Parathyroid adenoma (tissue), 2 donors: ENCODE measurements at regions not wholly inside any gene's neighbourhood (a gene's known extent, or its start where the extent isn't known, plus 50 kb on each side); places are given as distances from the start of the nearest gene placed in this dataset.

ENCODE experiments used
- H2AFZ ChIP-seq: fragments of 300-600 bp; sonication (generic); one replicate; pipeline ENCODE4 v1.7.0; 2017; ENCODE audit warnings: antibody characterized with exemption, mild to moderate bottlenecking
- H3K27ac ChIP-seq: fragments of 300-600 bp; sonication (generic); one replicate; pipeline ENCODE4 v1.7.0; 2017
- H3K27me3 ChIP-seq: fragments of 300-600 bp; sonication (generic); one replicate; pipeline ENCODE4 v1.7.0; 2017; ENCODE audit warnings: low read length; ENCODE audit not compliant: control insufficient read depth, insufficient read depth
- H3K36me3 ChIP-seq: fragments of 300-600 bp; sonication (generic); one replicate; pipeline ENCODE4 v1.7.0; 2017; ENCODE audit warnings: low read length; ENCODE audit not compliant: control insufficient read depth, insufficient read depth
- H3K4me1 ChIP-seq: fragments of 300-600 bp; sonication (generic); one replicate; pipeline ENCODE4 v1.7.0; 2017; ENCODE audit warnings: control low read depth
- H3K4me2 ChIP-seq: fragments of 300-600 bp; sonication (generic); one replicate; pipeline ENCODE4 v1.7.0; 2017; ENCODE audit warnings: low read length
- H3K4me3 ChIP-seq: fragments of 300-600 bp; sonication (generic); one replicate; pipeline ENCODE4 v1.7.0; 2017; ENCODE audit warnings: low read depth, low read length
- H3K79me2 ChIP-seq: fragments of 300-600 bp; sonication (generic); one replicate; pipeline ENCODE4 v1.7.0; 2017; ENCODE audit warnings: control low read depth
- H3K9ac ChIP-seq: fragments of 300-600 bp; sonication (generic); one replicate; pipeline ENCODE4 v1.7.0; 2017; ENCODE audit warnings: mild to moderate bottlenecking
- H3K9me3 ChIP-seq: fragments of 300-600 bp; sonication (generic); one replicate; pipeline ENCODE4 v1.7.0; 2017; ENCODE audit warnings: low read length; ENCODE audit not compliant: control insufficient read depth
- TF ChIP-seq, protein P1 (sequence below): fragments of 300-600 bp; sonication (generic); IDR thresholded peaks from one replicate; pipeline ENCODE4 v1.7.0; 2017; ENCODE audit warnings: antibody characterized with exemption, mild to moderate bottlenecking
- donor health status: primary hyperparathyroidism.

DNA sequence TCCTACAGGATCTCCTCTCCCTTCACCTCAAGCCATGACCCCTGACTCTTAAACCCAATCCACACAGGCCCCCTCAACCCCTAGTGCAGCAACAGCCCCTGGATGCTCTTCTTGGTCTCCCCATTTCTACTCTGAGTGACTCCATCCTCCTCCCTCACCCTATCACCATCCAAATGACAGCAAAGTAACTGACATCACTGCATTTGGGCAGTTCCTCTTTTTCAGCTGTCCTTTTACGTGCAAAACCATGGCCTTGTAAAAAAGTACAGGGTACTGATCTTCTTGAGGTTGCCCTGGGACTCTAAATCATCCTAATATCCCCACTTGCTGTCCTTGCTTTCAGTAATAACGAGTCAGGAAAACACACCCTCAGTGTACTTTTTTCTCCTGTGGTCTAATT lies 454.9 kb downstream of the ADRA2A start:
- H3K4me2 ChIP-seq: no peak overlapping the region
- no peaks in the 10 kb centered on the region for H3K4me1 ChIP-seq
- no peaks in the 10 kb centered on the region for H3K79me2 ChIP-seq
- H2AFZ ChIP-seq: no peak overlapping the region
- TF ChIP-seq, protein P1, sequence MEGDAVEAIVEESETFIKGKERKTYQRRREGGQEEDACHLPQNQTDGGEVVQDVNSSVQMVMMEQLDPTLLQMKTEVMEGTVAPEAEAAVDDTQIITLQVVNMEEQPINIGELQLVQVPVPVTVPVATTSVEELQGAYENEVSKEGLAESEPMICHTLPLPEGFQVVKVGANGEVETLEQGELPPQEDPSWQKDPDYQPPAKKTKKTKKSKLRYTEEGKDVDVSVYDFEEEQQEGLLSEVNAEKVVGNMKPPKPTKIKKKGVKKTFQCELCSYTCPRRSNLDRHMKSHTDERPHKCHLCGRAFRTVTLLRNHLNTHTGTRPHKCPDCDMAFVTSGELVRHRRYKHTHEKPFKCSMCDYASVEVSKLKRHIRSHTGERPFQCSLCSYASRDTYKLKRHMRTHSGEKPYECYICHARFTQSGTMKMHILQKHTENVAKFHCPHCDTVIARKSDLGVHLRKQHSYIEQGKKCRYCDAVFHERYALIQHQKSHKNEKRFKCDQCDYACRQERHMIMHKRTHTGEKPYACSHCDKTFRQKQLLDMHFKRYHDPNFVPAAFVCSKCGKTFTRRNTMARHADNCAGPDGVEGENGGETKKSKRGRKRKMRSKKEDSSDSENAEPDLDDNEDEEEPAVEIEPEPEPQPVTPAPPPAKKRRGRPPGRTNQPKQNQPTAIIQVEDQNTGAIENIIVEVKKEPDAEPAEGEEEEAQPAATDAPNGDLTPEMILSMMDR: no peak
- H3K27ac ChIP-seq: no peak overlapping the region
- no peaks in the 10 kb centered on the region for H3K27me3 ChIP-seq
- no peaks in the 10 kb centered on the region for H3K36me3 ChIP-seq
- H3K9ac ChIP-seq: no peak overlapping the region
- H3K4me3 ChIP-seq: no peak overlapping the region
- no peaks in the 10 kb centered on the region for H3K9me3 ChIP-seq

DNA sequence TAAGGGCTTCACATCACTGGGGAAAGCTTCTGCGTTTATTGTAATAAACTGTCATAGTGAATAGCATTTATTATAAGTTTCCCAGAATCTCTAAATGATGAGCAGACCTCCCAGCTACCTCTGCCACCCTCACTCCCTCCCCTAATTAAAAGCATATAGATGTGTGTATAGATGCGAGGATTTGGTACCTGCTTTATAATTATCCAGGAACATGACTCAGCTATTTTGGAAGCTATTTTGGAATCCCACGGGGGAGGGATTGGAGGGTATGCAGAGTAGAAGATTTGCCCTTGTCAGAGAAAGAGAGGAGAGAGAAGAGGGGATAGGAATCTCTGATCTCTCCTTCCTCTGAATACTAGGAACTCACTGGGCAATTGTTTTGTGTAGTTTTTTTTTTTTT lies 455.3 kb downstream of the ADRA2A start:
- H3K4me1 ChIP-seq: no peaks in the 10 kb centered on the region
- no peaks in the 10 kb centered on the region for H3K9me3 ChIP-seq
- H3K79me2 ChIP-seq: no peaks in the 10 kb centered on the region
- no peak overlapping the region for H3K27ac ChIP-seq
- no peak overlapping the region for H2AFZ ChIP-seq
- TF ChIP-seq, protein P1: no peak
- no peak overlapping the region for H3K9ac ChIP-seq
- no peaks in the 10 kb centered on the region for H3K27me3 ChIP-seq
- H3K36me3 ChIP-seq: no peaks in the 10 kb centered on the region
- no peak overlapping the region for H3K4me2 ChIP-seq
- no peak overlapping the region for H3K4me3 ChIP-seq

DNA sequence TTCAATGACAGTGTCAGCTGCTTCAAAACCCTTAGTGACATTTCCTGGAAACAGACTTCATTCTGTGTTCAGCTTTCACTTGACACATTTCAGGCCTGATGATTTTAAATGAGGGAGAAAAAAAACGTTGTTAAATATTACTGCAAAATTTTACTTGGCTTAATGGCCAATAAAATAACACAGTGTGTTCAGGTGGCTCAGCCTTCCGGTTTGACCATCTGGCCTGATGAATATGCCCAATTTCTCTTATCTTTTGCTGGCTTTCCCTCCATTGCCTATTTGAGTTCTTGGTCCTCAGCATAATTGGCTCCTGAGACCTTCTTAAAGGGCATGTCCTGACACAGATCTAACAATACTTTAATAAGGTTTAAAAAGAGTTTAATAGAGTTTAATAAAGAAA lies 462.4 kb downstream of the ADRA2A start:
- H3K36me3 ChIP-seq: no peaks in the 10 kb centered on the region
- no peak overlapping the region for H3K9ac ChIP-seq
- TF ChIP-seq, protein P1: no peak

DNA sequence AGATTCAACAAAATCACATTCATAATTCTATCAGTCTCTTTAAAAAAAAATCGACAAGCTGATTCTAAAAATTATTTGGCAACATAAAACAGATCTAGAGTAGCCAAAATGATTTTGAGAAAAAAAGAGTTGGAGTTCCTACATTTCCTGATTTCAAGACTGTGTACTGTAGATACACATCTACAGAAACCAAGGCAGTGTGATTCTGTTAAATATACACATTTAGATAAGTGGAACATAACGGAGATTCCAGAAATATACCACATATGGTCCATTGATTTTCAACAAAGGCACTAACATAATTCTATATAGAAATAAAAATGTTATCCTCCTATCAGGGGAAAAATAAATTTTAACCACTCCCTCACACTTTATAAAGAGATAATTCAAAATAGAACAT lies 467.0 kb downstream of the ADRA2A start:
- no peaks in the 10 kb centered on the region for H3K79me2 ChIP-seq
- TF ChIP-seq, protein P1: no peak
- H3K27ac ChIP-seq: no peak overlapping the region

More for the DNA sequence above, 462.4 kb downstream of the ADRA2A start:
- Histone ChIP-seq H3K79me2 (no peaks in the 10 kb centered on the region), H3K4me2 (no peak overlapping the region), H2AFZ (no peak overlapping the region), H3K9me3 (no peaks in the 10 kb centered on the region), H3K4me1 (no peaks in the 10 kb centered on the region), H3K4me3 (no peak overlapping the region), H3K27ac (no peak overlapping the region), H3K27me3 (no peaks in the 10 kb centered on the region)

DNA sequence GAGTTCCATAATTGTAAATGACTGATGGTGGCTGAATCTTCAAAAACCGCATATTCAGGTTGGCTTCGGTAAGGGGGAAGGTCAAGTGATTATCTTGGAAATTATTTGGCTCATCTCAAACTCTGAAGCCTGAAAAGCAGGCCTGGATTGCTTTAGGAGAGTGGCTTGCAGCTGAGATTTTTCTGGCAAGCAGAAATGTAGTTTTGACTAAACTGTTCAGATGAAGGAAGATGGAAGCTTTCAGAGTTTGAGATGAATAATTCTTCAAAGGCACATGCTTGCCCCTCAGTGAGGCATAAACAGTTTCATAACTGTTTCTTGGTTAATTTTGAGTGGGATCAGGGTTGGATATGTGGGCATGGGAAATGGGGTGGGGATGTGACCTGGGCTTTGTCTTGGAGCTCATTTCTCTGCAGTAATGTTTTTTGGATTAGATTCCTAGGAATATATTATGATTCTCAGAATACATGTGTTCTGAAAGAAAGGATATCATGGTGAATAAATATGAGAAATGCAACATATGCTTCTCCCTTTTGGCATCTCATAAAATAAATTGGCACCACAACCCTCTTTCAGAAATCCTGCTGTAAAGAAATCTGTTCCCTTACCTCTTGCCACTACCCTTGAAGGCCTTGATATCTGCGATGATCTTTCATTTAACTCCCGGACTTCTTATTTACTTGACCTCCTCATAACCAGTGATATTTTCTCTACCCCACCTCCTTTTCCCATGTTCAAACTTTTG lies 469.2 kb downstream of the ADRA2A start:
- Histone ChIP-seq H3K4me2 (no peak overlapping the region), H3K27me3 (no peaks in the 10 kb centered on the region)

More for the DNA sequence above, 467.0 kb downstream of the ADRA2A start:
- Histone ChIP-seq H3K4me2 (no peak overlapping the region), H3K4me1 (no peaks in the 10 kb centered on the region), H3K9ac (no peak overlapping the region), H3K36me3 (no peaks in the 10 kb centered on the region), H3K4me3 (no peak overlapping the region), H3K9me3 (no peaks in the 10 kb centered on the region), H3K27me3 (no peaks in the 10 kb centered on the region), H2AFZ (no peak overlapping the region)

More for the DNA sequence above, 469.2 kb downstream of the ADRA2A start:
- Histone ChIP-seq H3K4me1 (no peaks in the 10 kb centered on the region), H2AFZ (no peak overlapping the region), H3K79me2 (no peaks in the 10 kb centered on the region), H3K4me3 (no peak overlapping the region), H3K9me3 (no peaks in the 10 kb centered on the region), H3K36me3 (no peaks in the 10 kb centered on the region), H3K27ac (no peak overlapping the region), H3K9ac (no peak overlapping the region)
- TF ChIP-seq, protein P1: no peak
